NCI-H2227 treated with DMSO at 0.1 percent for 48 hours (cell line): ENCODE measurements at regions not wholly inside any gene's neighbourhood (a gene's known extent, or its start where the extent isn't known, plus 50 kb on each side); places are given as distances from the start of the nearest gene placed in this dataset.

Source experiments
- DNase-seq: peaks from one replicate; lab custom pipeline; 2025; lab: John Stamatoyannopoulos, UW

- DNase-seq, result no peak
Observed at GRCh38 chr16:9302072-9302471, 210.6 kb downstream of the HAPSTR1 start.

GRCh38 chr16:9306753-9307152 is 215.3 kb downstream of the HAPSTR1 start:
- no peak for DNase-seq

GRCh38 chr16:9307446-9307845 is 216.0 kb downstream of the HAPSTR1 start:
- DNase-seq, result no peak

GRCh38 chr16:9308356-9308801 is 216.9 kb downstream of the HAPSTR1 start:
- DNase-seq, result no peak

GRCh38 chr16:9308850-9309249 is 217.4 kb downstream of the HAPSTR1 start:
- DNase-seq, result no peak

- DNase-seq, result no peak
Observed at GRCh38 chr16:9309844-9310243, 218.4 kb downstream of the HAPSTR1 start.

GRCh38 chr16:9311303-9311954 is 220.0 kb downstream of the HAPSTR1 start:
- no peak for DNase-seq

- no peak for DNase-seq
Observed at GRCh38 chr16:9316008-9316407, 224.6 kb downstream of the HAPSTR1 start.

- no peak for DNase-seq
Observed at GRCh38 chr16:9316615-9317014, 225.2 kb downstream of the HAPSTR1 start.

- no peak for DNase-seq
Observed at GRCh38 chr16:9318764-9319163, 227.3 kb downstream of the HAPSTR1 start.

- no peak for DNase-seq
Observed at GRCh38 chr16:9322769-9323168, 231.3 kb downstream of the HAPSTR1 start.

GRCh38 chr16:9323170-9323569 is 231.7 kb downstream of the HAPSTR1 start:
- no peak for DNase-seq

GRCh38 chr16:9327253-9327652 is 235.8 kb downstream of the HAPSTR1 start:
- no peak for DNase-seq

GRCh38 chr16:9328411-9328810 is 237.0 kb downstream of the HAPSTR1 start:
- DNase-seq, result no peak

GRCh38 chr16:9330095-9330494 is 238.7 kb downstream of the HAPSTR1 start:
- no peak for DNase-seq

GRCh38 chr16:9331503-9331902 is 240.1 kb downstream of the HAPSTR1 start:
- DNase-seq, result no peak

GRCh38 chr16:9332574-9333148 is 241.2 kb downstream of the HAPSTR1 start:
- no peak for DNase-seq

GRCh38 chr16:9333469-9333868 is 242.0 kb downstream of the HAPSTR1 start:
- no peak for DNase-seq

GRCh38 chr16:9334103-9334502 is 242.7 kb downstream of the HAPSTR1 start:
- no peak for DNase-seq

- DNase-seq, result no peak
Observed at GRCh38 chr16:9337308-9338032, 246.0 kb downstream of the HAPSTR1 start.

GRCh38 chr16:9338068-9338467 is 246.6 kb downstream of the HAPSTR1 start:
- no peak for DNase-seq

- DNase-seq, result no peak
Observed at GRCh38 chr16:9338510-9338909, 247.1 kb downstream of the HAPSTR1 start.

GRCh38 chr16:9340526-9341256 is 249.2 kb downstream of the HAPSTR1 start:
- no peak for DNase-seq
